Inflammatory macrophage (primary cell): ENCODE measurements at regions not wholly inside any gene's neighbourhood (a gene's known extent, or its start where the extent isn't known, plus 50 kb on each side); places are given as distances from the start of the nearest gene placed in this dataset.

Experiments used
- DNase-seq, 2 donors: peaks; one replicate each; pipeline ENCODE4 v3.0.0-alpha.2; 2020 to 2022

DNA sequence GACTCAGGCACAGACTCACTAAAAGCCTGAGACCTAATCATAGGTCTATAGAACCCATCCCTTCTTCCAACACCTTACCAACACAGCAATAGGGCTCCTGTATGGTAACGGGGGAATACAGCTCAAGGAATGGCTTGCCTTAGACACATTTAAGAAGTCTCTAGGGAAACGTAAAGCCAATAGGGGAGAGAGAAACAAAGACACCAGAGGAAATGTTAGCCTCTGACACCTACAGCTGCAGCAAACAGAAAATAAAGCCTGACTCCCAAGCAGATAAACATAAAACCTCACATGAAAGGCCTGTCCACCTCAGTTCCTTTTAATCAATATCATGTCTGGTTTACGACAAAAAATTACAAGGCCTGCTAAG, 51.1 kb upstream of the NCOA1 start:
- no peak for DNase-seq

DNA sequence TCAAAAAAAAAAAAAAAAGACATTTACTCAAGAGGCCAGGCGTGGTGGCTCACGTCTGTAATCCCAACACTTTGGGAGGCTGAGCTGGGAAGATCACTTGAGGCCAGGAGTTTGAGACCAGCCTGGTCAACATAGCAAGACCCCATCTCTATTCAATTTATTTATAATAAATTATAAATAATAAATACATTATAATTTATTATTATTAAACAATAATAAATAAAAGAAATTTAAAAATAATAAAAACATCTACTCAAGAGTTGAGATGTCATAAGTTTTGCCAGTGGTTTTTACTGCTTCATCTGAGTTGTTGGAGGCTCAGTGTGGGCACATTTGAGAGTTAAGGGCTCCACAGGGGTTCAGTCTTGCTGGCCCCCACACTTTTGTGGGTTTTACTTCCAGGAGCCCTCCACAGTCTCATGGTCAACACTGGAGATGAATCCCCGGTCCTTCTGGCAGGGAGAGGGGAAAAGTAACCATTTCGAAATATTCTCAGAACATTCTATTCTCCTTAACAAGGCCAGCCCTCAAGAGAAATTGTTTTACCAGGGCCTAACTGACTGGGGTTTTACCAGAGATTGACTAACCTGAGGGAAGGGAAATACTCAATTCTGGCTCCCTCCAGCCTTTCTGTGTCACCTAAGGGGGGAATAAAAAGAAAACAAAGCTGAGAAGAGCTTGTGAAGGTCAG, 51.6 kb upstream of the NCOA1 start:
- DNase-seq: no peak

DNA sequence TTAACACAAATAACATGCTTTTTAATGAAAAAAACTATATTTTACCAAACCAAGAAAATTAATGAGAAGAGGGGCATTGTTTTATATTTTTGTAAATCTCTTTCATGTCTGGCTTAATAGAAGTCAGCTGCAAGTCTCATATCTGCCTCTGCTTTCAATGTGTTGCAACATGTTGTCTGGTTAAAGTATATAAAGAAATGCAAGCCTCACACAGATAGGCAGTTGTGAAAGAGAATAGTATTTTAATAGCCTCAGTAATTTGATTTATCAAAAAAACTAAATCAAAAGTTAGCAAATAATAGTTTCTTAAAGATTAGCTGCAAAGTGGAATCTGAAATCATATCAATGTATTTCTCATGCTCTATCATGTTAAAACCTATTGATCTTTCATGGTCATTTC, 52.9 kb upstream of the NCOA1 start:
- DNase-seq: no peak

DNA sequence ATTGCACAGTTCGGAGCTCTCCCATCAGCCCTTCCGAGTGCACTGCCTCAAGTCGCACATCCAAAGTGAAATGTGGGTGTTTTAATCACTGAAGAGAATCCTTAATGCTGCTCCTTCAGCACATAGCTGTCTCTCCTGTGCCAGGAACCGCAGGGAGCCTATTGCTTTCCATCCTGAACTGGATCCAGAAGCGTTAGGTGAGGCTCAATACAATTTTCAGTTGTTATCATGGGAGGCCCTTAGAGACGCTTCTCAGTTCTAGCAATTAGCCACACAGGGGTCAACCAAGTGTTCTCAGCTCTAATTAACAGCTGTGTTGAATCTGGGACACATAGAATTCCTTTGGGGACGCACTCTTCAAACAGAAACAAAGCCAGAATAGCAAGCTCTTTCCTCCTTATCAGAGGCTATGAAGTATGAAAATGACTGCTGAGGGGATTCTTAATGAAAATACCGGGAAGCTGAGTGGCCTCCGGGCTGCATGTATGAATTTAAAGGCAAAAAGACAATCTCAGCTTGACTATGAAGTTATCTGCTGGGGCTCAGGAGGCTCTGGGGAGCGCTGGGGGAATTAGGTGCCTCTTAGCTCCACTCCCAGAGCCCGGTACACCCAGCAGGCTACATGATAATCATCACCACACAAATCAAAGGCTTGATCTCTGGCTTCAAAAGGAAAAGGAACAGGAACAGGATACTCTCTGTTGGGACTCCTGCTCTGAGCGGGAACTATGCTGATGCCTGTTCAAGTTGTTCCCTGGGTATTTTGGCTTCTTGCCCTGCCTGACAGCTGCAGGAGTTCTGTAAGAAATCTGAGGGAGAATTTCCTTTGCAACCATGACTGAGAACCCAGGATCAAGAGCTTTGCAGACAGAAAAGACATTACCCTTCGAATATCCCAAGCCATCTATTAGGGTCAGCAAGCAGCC, 55.4 kb upstream of the NCOA1 start:
- no peak for DNase-seq

DNA sequence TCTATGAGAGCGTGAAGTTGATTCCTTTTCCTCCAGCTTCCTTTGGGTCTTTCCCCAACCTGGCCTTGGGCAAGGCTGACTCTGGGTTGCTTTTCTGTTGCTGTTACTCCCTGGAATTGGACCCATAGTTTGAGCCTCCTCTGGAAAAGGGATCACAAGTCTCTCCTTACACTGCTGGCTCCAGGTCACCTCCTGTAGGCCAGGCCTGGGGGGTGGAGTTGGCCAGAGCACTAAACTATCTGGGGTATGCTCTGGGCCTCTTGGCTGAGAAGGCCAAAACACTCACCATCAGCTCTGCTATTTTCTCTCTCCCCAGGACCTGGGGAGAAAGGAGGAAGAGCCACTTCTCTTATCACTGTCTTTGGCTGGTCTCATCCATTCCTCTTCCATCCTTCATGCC, 56.5 kb upstream of the NCOA1 start:
- no peak for DNase-seq

DNA sequence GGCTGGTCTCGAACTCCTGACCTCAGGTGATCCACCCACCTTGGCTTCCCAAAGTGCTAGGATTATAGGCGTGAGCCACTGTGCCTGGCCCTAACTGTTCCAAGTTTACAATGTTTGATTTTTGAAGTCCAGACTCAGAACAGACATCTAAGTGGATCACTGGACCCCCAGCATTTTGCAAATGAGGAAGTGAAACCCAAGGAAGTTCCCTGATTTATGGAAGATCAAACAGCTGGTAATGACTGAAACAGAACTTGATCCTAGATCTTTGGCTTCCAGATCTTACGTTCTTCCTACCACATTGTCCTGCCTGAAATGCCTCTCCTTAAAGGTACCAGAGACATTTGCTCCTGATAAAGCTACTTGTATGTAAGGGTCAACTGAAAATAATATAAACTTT, 58.3 kb upstream of the NCOA1 start:
- peak; percentile 13 to 15 for DNase-seq

DNA sequence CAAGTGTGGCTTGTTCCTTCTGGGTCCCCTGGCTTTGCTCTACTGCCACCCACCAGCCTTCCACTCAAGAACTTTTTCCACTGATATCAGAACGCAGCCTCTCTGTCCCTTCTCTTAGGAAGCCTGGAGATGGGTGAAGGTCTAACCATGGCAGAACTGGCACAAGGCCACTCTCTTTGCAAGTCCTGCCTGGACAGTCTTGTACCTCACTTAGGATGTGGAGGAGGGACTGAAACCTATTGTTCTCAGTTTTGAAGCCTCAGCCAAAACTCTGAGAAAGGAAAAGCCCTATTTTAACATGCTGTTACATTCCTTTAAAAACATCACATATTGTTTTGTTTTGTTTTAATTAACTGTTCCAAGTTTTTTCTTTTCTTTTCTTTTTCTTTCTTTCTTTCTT, 58.9 kb upstream of the NCOA1 start:
- no peak for DNase-seq

DNA sequence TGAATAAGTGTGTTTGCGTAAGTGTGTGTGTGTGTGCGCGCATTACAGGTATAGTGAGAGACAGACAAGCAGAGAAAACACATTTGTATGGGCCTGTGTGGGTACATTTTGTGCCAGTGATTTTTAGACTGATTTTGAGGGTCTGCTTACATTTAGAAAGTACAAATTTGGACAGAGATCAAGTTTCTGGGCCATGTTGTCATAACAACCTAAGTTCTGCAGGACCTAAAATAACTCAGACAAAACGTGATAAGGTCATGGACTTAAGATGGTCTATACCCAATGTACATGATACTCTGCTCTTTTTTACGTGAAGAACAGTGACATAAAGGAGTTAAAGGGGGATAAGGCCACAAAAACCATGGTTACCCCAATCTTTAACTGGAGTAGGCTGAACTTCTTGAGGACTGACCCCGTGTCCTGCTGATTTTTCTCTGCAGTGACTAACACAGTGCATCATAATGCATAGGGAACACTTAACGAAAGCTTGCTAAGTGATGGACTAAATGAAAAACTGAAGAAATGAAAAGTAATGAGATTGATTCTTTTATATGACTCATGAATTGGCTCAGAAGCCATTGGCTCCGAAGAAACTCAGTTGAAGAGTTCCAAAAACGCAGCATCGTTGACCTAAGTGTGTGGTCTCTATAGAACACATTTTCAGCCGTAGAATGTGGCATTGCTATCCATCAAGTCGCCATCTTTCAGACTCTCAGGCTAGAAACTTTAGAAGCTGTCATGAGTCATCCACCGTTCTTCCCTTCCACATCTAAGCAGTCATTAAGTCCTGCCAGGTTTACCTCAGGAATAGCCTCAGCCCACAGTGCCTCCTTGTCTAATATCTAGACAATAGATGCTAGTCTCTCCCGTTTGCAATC, 61.6 kb upstream of the NCOA1 start:
- DNase-seq: no peak

DNA sequence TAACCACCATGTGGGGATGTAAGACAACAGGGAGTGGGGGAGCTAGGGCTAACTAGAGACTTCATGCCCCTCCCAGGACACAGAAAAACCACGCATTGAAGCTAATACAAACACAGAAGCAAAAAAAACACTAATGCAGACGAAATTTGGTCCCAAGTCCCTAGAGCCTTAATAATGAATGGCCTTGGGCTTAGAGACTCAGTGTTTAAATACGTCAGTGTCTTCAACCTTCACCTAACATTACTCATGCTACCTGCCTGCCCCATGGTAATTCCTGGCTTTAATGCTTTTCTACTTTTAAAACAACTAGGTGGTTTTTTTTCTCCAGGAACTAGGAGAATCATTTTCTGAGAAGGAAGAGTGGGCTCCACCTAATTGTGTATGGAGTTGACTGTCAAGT, 64.1 kb upstream of the ITSN2 start:
- DNase-seq: no peak

DNA sequence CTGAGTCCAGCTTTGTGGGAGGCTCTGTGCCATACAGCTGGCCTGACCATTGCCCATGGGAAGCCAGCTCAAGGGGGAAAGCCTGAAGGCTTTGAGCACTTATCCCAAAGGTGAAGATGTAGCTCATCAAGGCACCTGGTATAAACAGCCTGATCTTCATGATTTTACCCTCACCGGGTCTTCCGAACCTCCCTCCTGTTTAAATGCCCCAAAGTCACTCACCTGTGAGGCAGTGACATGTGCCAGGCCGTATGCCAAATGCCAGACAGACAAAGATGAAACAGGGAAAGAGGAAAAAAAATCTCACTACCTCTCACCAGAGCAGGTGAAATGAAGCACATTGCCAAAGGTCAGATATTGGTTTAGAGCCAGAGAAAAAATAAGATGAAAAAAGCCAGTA, 62.8 kb upstream of the ITSN2 start:
- DNase-seq: no peak

DNA sequence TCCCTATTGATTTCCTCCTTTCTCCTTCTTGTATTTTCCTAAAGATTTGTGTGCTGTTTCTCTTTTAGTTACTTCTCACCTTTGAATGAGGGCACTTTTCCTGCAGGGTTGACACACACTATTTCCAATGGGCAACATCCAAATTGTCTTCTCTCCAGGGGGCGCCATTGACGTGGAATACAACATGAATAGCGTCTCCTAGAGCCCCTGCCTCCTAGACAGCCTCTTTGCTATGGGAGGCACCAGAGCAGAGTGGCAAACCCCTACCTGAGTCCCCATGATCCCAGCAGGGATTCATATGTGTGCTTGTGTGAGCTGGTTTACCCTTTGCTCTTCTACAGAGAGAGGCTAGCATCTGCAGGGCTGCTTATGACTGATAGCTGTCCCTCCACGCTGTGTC, 61.3 kb upstream of the ITSN2 start:
- peak; percentile 56 to 67 for DNase-seq

DNA sequence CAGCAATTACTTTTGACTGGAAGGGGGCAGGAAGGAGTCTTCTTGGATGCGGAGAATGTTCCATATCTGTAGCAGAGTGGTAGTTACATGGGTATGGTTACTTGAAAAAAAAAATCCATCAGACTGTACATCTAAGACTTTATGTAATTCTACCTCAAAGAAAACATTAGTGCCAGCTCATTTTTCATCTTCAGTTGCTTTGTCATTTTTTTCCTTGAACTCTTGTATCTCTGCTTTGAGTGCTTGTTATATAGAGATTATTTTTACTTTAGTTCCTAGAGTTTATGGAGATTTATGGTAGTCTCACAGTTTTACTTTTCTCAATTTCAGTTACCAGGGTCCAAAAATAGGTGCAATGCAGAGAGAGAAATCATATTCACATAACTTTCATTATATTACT, 60.0 kb upstream of the ITSN2 start:
- DNase-seq: no peak

DNA sequence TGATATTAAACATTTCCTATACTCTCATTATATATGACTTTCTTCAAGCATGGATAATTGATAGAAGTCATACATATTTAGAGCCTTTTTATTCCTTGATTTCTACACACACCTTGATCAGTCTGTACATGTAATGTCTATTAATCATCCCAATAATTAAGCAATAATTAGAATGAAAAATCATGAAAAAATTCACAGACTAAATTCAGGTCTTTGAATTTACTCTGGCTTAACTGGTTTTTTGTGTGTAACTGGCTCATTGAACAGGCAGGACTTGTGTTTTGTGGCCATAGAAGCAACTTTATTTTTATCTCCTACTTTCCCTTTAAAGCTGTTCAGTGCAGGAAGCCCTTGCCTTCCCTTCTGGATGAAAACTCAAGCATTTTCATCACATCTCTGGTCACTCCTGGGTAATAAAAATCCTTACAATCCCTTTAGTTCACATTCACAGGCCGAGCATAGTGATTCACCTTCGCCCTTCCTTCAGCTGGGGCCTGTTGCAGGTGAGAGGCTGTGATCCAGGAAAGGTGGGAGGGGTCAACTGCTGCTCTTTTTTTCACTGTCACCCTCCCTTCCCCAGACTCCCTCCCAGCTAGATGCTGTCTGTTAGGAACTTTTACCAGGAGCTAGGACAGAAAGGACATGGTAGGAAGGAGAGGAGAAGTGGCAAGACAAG, 58.0 kb upstream of the ITSN2 start:
- no peak for DNase-seq

DNA sequence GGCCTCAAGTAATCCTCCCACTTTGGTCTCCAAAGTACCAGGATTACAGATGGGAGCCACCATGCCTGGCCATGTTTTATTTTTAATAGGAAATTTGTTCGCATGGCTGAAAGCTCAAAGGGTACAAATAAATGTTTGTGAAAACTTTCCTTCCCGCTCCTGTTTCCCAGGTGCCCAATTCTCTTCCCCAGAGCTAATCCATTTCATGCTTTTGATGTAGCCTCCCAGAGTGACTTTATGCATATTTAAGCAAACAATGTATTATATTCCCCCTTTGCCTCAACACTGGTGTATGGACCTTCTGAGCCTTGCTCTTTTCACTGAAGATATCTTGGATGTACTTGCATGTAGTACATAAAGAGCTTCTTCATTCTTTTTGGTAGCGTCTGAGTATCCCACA, 52.5 kb upstream of the ITSN2 start:
- DNase-seq: no peak

DNA sequence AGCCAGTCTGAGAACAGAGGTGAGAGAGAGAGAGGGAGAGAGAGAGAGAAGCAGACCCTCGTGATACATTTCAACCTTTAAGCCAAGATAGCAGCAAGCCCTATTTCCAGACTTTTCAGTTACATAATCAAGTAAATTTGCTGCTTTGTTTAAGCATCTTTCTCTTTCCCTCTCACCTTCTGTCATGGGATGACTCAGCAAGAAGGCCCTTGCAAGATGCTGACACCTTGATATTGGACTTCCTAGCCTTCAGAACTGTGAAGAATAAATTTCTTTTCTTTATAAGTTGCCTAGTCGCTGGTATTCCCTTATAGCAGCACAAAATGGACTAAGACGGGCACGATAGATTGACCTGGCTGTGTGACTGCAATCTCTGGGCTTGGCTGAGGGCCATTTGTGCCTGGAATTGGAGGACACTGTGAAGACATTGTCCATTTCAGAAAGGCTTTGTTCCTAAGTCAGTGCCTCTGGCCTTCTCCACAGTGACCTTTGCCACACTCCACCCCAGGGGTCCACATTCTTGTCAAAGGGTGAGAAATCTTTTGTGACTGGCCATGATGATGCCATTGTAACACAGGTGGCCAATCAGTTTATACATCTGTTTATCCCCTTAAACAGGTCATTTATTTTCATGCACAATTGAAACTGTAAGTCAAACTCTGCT, 51.3 kb upstream of the ITSN2 start:
- DNase-seq: no peak

DNA sequence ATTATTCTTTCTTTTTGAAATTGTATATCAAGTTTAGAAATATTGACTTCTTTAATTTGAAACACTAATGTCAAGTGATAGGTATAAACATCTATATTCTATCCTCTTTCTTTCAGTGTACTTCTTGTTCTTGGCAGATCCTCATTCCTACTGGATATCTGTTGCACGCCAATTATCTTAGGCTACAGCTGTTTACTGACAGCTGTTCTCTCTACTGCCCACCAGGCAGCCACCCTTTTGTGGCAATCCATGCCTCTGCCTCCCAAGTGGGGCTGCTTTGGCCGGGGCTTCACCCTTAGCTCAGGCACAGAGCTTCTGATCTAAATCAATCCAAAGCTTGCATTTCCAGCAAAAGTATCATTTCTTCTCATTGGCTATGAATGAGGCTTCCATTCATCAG, 50.6 kb upstream of the ITSN2 start:
- no peak for DNase-seq

DNA sequence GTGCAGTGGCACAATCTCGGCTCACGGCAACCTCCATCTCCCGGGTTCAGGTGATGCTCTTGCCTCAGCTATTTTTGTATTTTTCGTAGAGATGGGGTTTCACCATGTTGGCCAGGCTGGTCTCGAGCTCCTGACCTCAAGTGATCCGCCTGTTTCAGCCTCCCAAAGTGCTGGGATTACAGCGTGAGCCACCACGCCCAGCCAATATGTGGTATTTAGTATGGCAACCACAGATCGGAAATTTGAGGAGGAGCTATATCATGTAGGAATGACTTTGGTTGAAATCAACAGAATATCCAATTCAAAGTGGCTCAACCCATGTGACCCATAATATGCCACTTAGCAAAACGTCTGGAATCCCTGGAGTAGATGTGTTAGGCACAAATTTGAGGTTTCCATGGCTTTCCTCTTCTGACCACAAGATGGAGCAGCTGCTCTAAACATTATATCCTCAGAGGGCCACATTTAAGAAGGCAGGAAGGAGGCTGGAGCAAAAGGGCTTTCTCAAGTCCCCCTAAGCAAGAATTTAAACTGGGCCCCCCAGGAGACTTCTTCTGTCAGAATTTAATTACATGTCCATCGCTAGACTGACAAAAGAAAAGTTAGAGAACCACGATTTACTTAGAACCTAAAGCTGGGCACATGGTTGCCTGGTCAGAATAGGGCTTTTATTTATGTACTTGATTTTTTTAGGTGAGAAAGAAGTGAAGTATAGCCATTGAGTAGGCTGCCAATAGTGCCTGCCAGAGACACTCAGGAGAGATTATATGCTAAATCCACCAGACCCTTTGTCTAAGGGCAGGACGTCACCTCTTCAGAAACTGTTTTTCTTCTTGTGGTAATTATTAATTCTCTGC, 49.6 kb upstream of the ITSN2 start:
- DNase-seq: peak; percentile 67 to 74
